Duodenal mucosa (tissue), 2 donors: ENCODE measurements at regions not wholly inside any gene's neighbourhood (a gene's known extent, or its start where the extent isn't known, plus 50 kb on each side); places are given as distances from the start of the nearest gene placed in this dataset.

Experiments
- H3K27ac ChIP-seq: one replicate; pipeline ENCODE4 v1.7.0; 2013; ENCODE audit warnings: low read depth, low read length
- H3K27me3 ChIP-seq, 2 donors: one replicate each; pipeline ENCODE4 v1.7.0; 2013; ENCODE audit warnings: low read length in 2 of 2, control low read depth in 1 of 2; ENCODE audit not compliant: insufficient read depth in 2 of 2, control insufficient read depth in 1 of 2
- H3K36me3 ChIP-seq, 2 donors: one replicate each; pipeline ENCODE4 v1.7.0; 2013; ENCODE audit warnings: low read length in 2 of 2, control low read depth in 1 of 2; ENCODE audit not compliant: insufficient read depth in 2 of 2, control insufficient read depth in 1 of 2
- H3K4me1 ChIP-seq, 2 donors: one replicate each; pipeline ENCODE4 v1.7.0; 2013; ENCODE audit warnings: low read length in 2 of 2, control low read depth in 1 of 2; ENCODE audit not compliant: insufficient read depth in 2 of 2, control insufficient read depth in 1 of 2
- H3K4me3 ChIP-seq, 2 donors: one replicate each; pipeline ENCODE4 v1.7.0; 2013; ENCODE audit warnings: low read length in 2 of 2, low read depth in 1 of 2
- H3K9ac ChIP-seq, 2 donors: one replicate each; pipeline ENCODE4 v1.7.0; 2013; ENCODE audit warnings: low read length in 2 of 2, low read depth in 1 of 2
- H3K9me3 ChIP-seq, 2 donors: one replicate each; pipeline ENCODE4 v1.7.0; 2013; ENCODE audit warnings: low read length in 2 of 2, control low read depth in 1 of 2; ENCODE audit not compliant: control insufficient read depth in 1 of 2

GRCh38 chr9:108672475-108673190 lies 183.2 kb downstream of the ACTL7B start:
- Histone ChIP-seq H3K9ac (no peak overlapping the region), H3K4me1 (no peaks in the 10 kb centered on the region), H3K9me3 (no peaks in the 10 kb centered on the region), H3K27ac (no peak overlapping the region), H3K4me3 (no peak overlapping the region), H3K36me3 (no peaks in the 10 kb centered on the region), H3K27me3 (no peaks in the 10 kb centered on the region)

GRCh38 chr9:108671794-108672193 lies 184.0 kb downstream of the ACTL7B start:
- H3K27ac ChIP-seq = no peak overlapping the region
- H3K9ac ChIP-seq = no peak overlapping the region
- no peak overlapping the region for H3K4me3 ChIP-seq
- no peaks in the 10 kb centered on the region for H3K4me1 ChIP-seq
- no peaks in the 10 kb centered on the region for H3K36me3 ChIP-seq
- H3K27me3 ChIP-seq = no peaks in the 10 kb centered on the region
- H3K9me3 ChIP-seq = no peaks in the 10 kb centered on the region

GRCh38 chr9:108671176-108671575 lies 184.6 kb downstream of the ACTL7B start:
- Histone ChIP-seq H3K36me3 (no peaks in the 10 kb centered on the region), H3K27ac (no peak overlapping the region), H3K9ac (no peak overlapping the region), H3K9me3 (no peaks in the 10 kb centered on the region), H3K4me3 (no peak overlapping the region), H3K4me1 (no peaks in the 10 kb centered on the region), H3K27me3 (no peaks in the 10 kb centered on the region)

- H3K4me3 ChIP-seq = no peak overlapping the region
- no peaks in the 10 kb centered on the region for H3K27me3 ChIP-seq
- no peaks in the 10 kb centered on the region for H3K4me1 ChIP-seq
- no peak overlapping the region for H3K9ac ChIP-seq
- H3K9me3 ChIP-seq = no peaks in the 10 kb centered on the region
- H3K36me3 ChIP-seq = no peaks in the 10 kb centered on the region
- H3K27ac ChIP-seq = no peak overlapping the region
Measured at GRCh38 chr9:108668938-108669335, 186.8 kb downstream of the ACTL7B start.

- Histone ChIP-seq H3K4me3 (no peak overlapping the region), H3K36me3 (no peaks in the 10 kb centered on the region), H3K4me1 (no peaks in the 10 kb centered on the region), H3K27me3 (no peaks in the 10 kb centered on the region), H3K9ac (no peak overlapping the region), H3K9me3 (no peaks in the 10 kb centered on the region), H3K27ac (no peak overlapping the region)
Measured at GRCh38 chr9:108668191-108668937, 187.4 kb downstream of the ACTL7B start.

DNA sequence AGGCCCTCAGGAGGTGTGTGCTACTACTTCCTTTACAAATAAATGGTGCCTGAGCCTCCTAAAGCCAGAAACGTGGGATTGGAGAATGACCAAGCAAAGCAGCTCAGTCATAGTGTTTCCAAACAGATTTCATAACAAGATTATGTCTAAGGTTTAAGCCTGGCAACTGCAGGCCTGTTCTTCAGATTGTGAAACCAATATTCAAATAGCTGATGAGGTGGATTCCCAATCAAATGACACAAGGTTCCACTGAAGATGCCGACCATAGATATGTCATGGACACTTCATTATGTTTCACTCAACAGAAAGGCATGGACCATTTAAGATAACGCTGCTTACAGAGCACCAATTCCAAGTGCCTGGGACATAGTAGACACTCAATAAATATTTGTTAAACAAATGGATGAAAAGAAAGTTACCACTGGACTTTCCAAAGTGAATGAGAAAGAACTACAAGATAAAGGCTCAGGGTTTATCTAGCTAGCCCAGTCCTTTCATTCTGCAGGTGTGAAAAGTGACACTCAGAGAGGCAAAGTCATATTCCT lies 189.5 kb downstream of the ACTL7B start:
- Histone ChIP-seq H3K9ac (no peak overlapping the region), H3K9me3 (no peaks in the 10 kb centered on the region), H3K4me1 (no peaks in the 10 kb centered on the region), H3K27me3 (no peaks in the 10 kb centered on the region), H3K4me3 (no peak overlapping the region), H3K36me3 (no peaks in the 10 kb centered on the region), H3K27ac (no peak overlapping the region)

GRCh38 chr9:108665521-108666239 lies 190.1 kb downstream of the ACTL7B start:
- Histone ChIP-seq H3K27me3 (no peaks in the 10 kb centered on the region), H3K27ac (no peak overlapping the region), H3K4me3 (no peak overlapping the region), H3K9ac (no peak overlapping the region), H3K9me3 (peaks cover 0 to under 1% of the 10 kb centered on the region in 2 donors), H3K36me3 (no peaks in the 10 kb centered on the region), H3K4me1 (no peaks in the 10 kb centered on the region)

- H3K4me1 ChIP-seq = no peaks in the 10 kb centered on the region
- H3K4me3 ChIP-seq = no peak overlapping the region
- H3K27ac ChIP-seq = no peak overlapping the region
- H3K9ac ChIP-seq = no peak overlapping the region
- peaks cover 6 to 9% of the 10 kb centered on the region in 2 donors for H3K9me3 ChIP-seq
- H3K27me3 ChIP-seq = no peaks in the 10 kb centered on the region
- H3K36me3 ChIP-seq = no peaks in the 10 kb centered on the region
Measured at GRCh38 chr9:108664309-108665255, 191.2 kb downstream of the ACTL7B start.

GRCh38 chr9:108663422-108663821 lies 192.4 kb downstream of the ACTL7B start:
- H3K36me3 ChIP-seq = no peaks in the 10 kb centered on the region
- H3K9me3 ChIP-seq = peaks cover 10 to 12% of the 10 kb centered on the region in 2 donors
- no peaks in the 10 kb centered on the region for H3K27me3 ChIP-seq
- no peaks in the 10 kb centered on the region for H3K4me1 ChIP-seq
- H3K9ac ChIP-seq = no peak overlapping the region
- no peak overlapping the region for H3K27ac ChIP-seq
- H3K4me3 ChIP-seq = no peak overlapping the region
